ENCODE measurements at regions not wholly inside any gene's neighbourhood (a gene's known extent, or its start where the extent isn't known, plus 50 kb on each side); places are given as distances from the start of the nearest gene placed in this dataset.

- DNase-seq: no peak
Observed at GRCh38 chr5:133853646-133854365, 114.6 kb downstream of the C5orf15 start.

DNA sequence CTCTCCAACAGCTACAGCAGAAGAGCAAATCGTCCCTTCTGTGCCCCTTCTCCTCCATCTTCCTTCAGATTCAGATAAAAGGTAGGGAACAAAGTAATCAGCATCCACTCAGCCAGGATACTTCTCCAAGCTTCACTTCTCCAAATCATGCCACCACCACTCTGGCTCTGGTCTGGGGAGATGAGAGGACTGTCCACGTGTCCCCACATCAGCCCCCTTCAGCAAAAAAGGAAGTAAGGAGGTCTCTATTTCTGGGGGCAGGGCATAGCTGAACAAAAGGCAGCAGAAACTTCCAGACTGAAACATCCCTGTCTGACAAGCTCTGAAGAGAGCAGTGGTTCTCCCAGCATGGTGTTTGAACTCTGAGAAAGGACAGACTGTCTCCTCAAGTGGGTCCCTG lies 116.9 kb downstream of the C5orf15 start:
- no peak for DNase-seq

DNA sequence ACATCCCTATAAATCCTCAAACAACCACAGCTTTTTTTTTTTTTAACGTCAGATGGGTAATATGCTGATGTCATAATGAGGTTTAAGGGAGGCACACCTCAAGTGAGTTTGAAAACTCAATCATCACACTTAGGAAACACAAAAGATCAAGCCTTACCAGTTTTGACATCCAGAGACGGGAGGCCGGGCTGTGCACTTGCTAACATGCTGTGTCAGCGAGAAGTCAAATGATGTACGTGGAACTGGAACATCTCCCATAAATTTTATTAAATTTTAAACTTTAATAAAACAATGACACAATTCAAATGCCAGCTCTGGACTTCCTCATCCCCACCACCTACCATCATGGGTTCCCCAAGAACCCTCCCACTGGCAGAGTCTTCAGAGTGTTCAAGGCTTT lies 117.6 kb downstream of the C5orf15 start:
- no peak for DNase-seq

- no peak for DNase-seq
Observed at GRCh38 chr5:133849116-133849515, 119.3 kb downstream of the C5orf15 start.

GRCh38 chr5:133848341-133848811 lies 120.0 kb downstream of the C5orf15 start:
- no peak for DNase-seq

- DNase-seq: no peak
Observed at GRCh38 chr5:133847886-133848285, 120.5 kb downstream of the C5orf15 start.

DNA sequence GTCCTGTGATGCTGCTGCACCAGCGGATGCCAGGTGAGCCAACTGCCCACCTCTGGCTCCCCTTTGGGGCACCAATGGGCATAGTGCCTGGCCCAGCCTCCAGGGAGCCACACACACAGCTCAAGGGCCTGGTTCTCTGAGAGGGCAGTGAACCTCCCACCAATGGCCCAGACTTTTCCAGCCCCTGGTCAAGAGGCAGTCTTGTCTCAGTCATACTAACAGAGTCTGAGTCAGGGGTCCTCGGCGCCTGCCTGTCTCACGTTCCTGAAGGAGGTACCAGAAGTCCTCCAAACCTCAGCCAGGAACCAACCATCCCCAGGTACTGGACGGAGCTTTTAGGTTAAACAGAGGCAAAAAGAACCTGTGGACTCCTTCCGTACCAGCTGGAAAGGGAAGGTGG lies 121.1 kb downstream of the C5orf15 start:
- no peak for DNase-seq

DNA sequence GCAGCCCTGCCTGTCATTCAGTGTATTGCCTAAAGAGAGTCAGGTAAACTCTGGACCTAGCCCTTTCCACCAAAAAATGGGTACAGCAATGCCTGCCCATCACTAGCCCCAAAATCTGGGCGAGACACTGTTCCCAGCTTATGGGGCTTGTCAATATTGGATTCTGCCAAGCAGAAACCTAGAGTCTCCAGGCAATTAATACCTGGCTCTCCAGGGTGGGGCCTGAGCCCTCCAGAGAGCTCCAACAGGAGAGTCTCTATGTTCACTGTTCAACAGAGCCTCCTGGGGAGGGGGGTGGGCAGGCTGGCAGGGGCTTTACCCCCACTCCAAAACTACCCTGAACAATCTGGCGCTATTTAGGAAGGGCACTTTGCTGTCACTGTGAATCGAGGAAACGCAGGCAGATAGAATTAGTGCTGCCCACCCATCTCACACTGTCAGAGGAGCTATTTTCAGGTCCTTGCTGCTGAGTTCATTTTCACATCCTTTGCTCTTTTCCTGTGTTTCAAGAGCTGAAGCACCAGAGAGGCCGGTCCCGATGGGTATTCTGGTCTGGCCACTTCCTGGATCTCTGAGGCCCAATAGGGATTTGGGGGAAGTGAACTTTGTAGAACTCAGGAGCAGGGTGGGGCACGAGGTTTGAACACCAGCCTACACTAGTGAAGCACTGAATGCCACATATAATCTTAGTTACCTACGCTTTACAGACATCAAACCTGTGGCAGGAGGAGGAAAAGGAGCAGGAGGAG lies 121.8 kb downstream of the C5orf15 start:
- DNase-seq: no peak

GRCh38 chr5:133845271-133845670 lies 123.2 kb downstream of the C5orf15 start:
- DNase-seq: no peak

- DNase-seq: no peak
Observed at GRCh38 chr5:133844836-133845235, 123.6 kb downstream of the C5orf15 start.

DNA sequence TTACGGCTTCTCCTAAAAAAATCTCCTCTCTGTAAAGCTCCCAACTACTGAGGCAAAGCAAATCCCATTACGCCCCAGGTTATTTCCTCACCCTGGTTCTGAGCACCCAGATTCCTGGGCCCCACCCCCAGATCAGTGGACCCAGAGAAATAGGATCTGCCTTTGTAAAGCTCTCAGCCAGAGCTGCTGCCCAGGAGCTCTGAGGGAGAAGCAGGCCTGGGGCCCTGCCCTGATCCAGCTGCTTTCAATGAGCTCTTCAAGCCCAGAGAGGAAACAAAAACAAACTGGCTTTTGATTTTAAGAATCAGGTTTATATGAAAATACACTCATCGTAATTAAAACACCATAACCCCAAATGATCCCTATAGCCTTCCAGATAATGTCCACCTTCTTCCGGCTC lies 124.5 kb downstream of the C5orf15 start:
- DNase-seq: no peak

GRCh38 chr5:133842846-133843611 lies 125.4 kb downstream of the C5orf15 start:
- no peak for DNase-seq

GRCh38 chr5:133841831-133842750 lies 126.3 kb downstream of the C5orf15 start:
- no peak for DNase-seq

GRCh38 chr5:133840168-133840567 lies 128.3 kb downstream of the C5orf15 start:
- DNase-seq: no peak

DNA sequence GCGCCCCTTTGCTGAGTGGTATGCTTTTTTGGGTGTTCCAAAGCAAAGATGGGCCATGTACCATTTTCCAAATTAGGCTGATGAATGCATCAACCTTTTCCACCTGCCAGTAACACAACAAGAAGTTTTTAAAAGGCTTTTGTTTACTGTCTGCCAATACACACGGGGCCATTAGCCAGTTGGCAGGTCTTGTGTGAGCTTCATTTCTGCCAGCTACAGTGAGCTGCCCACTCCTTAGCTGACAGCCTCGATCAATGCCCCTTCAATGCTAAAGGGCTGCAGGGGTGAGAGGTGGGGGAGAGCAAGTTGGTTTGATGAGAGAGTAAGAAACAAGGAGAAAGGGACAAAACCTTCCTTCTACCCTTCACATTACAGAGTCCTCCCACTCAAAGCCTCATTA lies 128.7 kb downstream of the C5orf15 start:
- no peak for DNase-seq

GRCh38 chr5:133839090-133839489 lies 129.3 kb downstream of the C5orf15 start:
- no peak for DNase-seq

- no peak for DNase-seq
Observed at GRCh38 chr5:133838286-133838685, 130.1 kb downstream of the C5orf15 start.

- peak; percentile 69 for DNase-seq
Observed at GRCh38 chr5:133831491-133832224, 136.8 kb downstream of the C5orf15 start.

GRCh38 chr5:133830911-133831310 lies 137.5 kb downstream of the C5orf15 start:
- DNase-seq: no peak

- no peak for DNase-seq
Observed at GRCh38 chr5:133830281-133830680, 138.1 kb downstream of the C5orf15 start.

- no peak for DNase-seq
Observed at GRCh38 chr5:133829786-133830185, 138.6 kb downstream of the C5orf15 start.

- DNase-seq: no peak
Observed at GRCh38 chr5:133828722-133829121, 139.7 kb downstream of the C5orf15 start.

Data from dermis blood vessel endothelial cell (primary cell).